ENCODE measurements at regions not wholly inside any gene's neighbourhood (a gene's known extent, or its start where the extent isn't known, plus 50 kb on each side); places are given as distances from the start of the nearest gene placed in this dataset.
"Not testable (repeated sequence)": the region's sequence is repeated elsewhere in the genome, so short reads cannot be mapped to it uniquely, and the experiment has no call there.

GRCh38 chr12:46711756-46712155, 114.0 kb downstream of the SLC38A4 start:
- DNase-seq (ENCODE audit: low read depth in 1 of 2, low spot score in 1 of 2), result no peak

- DNase-seq (ENCODE audit: low read depth in 1 of 2, low spot score in 1 of 2), result no peak
Measured at GRCh38 chr12:46710125-46710743, 115.6 kb downstream of the SLC38A4 start.

GRCh38 chr12:46702581-46703344, 123.0 kb downstream of the SLC38A4 start:
- no peak for DNase-seq (ENCODE audit: low read depth in 1 of 2, low spot score in 1 of 2)

GRCh38 chr12:46701356-46701755, 124.4 kb downstream of the SLC38A4 start:
- DNase-seq (ENCODE audit: low read depth in 1 of 2, low spot score in 1 of 2), result no peak

- DNase-seq (ENCODE audit: low read depth in 1 of 2, low spot score in 1 of 2), result no peak
Measured at GRCh38 chr12:46699986-46700385, 125.8 kb downstream of the SLC38A4 start.

GRCh38 chr12:46698003-46698402, 127.8 kb downstream of the SLC38A4 start:
- no peak for DNase-seq (ENCODE audit: low read depth in 1 of 2, low spot score in 1 of 2)

- no peak for DNase-seq (ENCODE audit: low read depth in 1 of 2, low spot score in 1 of 2)
Measured at GRCh38 chr12:46693518-46693917, 132.3 kb downstream of the SLC38A4 start.

- DNase-seq (ENCODE audit: low read depth in 1 of 2, low spot score in 1 of 2), result no peak
Measured at GRCh38 chr12:46693034-46693433, 132.8 kb downstream of the SLC38A4 start.

GRCh38 chr12:46692606-46693005, 133.2 kb downstream of the SLC38A4 start:
- no peak for DNase-seq (ENCODE audit: low read depth in 1 of 2, low spot score in 1 of 2)

- no peak for DNase-seq (ENCODE audit: low read depth in 1 of 2, low spot score in 1 of 2)
Measured at GRCh38 chr12:46686267-46686942, 139.4 kb downstream of the SLC38A4 start.

GRCh38 chr12:46684243-46684642, 141.6 kb downstream of the SLC38A4 start:
- not testable (repeated sequence) for DNase-seq (ENCODE audit: low read depth in 1 of 2, low spot score in 1 of 2)

- DNase-seq (ENCODE audit: low read depth in 1 of 2, low spot score in 1 of 2), result no peak
Measured at GRCh38 chr12:46682148-46682547, 143.6 kb downstream of the SLC38A4 start.

GRCh38 chr12:46680506-46680905, 145.3 kb downstream of the SLC38A4 start:
- DNase-seq (ENCODE audit: low read depth in 1 of 2, low spot score in 1 of 2), result no peak

- DNase-seq (ENCODE audit: low read depth in 1 of 2, low spot score in 1 of 2), result no peak
Measured at GRCh38 chr12:46679754-46680153, 146.0 kb downstream of the SLC38A4 start.

- DNase-seq (ENCODE audit: low read depth in 1 of 2, low spot score in 1 of 2), result no peak
Measured at GRCh38 chr12:46678426-46678825, 147.4 kb downstream of the SLC38A4 start.

GRCh38 chr12:46677749-46678148, 148.0 kb downstream of the SLC38A4 start:
- no peak for DNase-seq (ENCODE audit: low read depth in 1 of 2, low spot score in 1 of 2)

- no peak for DNase-seq (ENCODE audit: low read depth in 1 of 2, low spot score in 1 of 2)
Measured at GRCh38 chr12:46676797-46677520, 148.8 kb downstream of the SLC38A4 start.

- DNase-seq (ENCODE audit: low read depth in 1 of 2, low spot score in 1 of 2), result no peak
Measured at GRCh38 chr12:46676396-46676795, 149.4 kb downstream of the SLC38A4 start.

- DNase-seq (ENCODE audit: low read depth in 1 of 2, low spot score in 1 of 2), result no peak
Measured at GRCh38 chr12:46675736-46676135, 150.1 kb downstream of the SLC38A4 start.

GRCh38 chr12:46674800-46675199, 151.0 kb downstream of the SLC38A4 start:
- DNase-seq (ENCODE audit: low read depth in 1 of 2, low spot score in 1 of 2), result no peak

GRCh38 chr12:46674129-46674528, 151.7 kb downstream of the SLC38A4 start:
- DNase-seq (ENCODE audit: low read depth in 1 of 2, low spot score in 1 of 2), result no peak

- DNase-seq (ENCODE audit: low read depth in 1 of 2, low spot score in 1 of 2), result no peak
Measured at GRCh38 chr12:46671102-46671501, 154.7 kb downstream of the SLC38A4 start.

All from activated T-helper 1 cell treated with anti-CD3 and anti-CD28 coated beads, Interleukin-2, amount 50 U/mL, for 16 hours (primary cell).